ENCODE measurements at regions not wholly inside any gene's neighbourhood (a gene's known extent, or its start where the extent isn't known, plus 50 kb on each side); places are given as distances from the start of the nearest gene placed in this dataset.

DNA sequence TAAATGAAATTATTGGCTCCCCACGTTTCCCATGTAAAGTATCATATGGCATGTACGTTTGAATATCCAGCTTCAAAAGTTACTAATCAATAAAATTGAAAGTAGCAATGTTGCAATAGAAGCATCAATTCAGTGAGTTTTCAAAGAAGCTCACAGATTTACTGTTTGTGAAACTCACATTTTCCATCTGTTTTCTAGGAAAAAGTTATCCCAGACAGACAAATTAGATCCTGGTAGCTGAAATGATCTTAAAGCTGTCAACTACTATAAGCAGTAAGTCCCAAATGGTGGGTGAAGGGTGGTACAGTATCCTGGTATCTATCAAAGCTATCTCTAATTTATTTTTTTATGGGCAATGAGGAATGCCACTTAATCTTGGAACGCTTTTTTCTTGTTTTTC is 60.7 kb upstream of the MXRA5 start:
- TF ChIP-seq POLR2A (IDR thresholded peaks at IDR 0.05; ENCODE audit: low read length) = no peak
- TF ChIP-seq GATA1 (IDR thresholded peaks at IDR 0.05; ENCODE audit: low read depth, low read length) = no peak
